ENCODE measurements at regions not wholly inside any gene's neighbourhood (a gene's known extent, or its start where the extent isn't known, plus 50 kb on each side); places are given as distances from the start of the nearest gene placed in this dataset.

DNA sequence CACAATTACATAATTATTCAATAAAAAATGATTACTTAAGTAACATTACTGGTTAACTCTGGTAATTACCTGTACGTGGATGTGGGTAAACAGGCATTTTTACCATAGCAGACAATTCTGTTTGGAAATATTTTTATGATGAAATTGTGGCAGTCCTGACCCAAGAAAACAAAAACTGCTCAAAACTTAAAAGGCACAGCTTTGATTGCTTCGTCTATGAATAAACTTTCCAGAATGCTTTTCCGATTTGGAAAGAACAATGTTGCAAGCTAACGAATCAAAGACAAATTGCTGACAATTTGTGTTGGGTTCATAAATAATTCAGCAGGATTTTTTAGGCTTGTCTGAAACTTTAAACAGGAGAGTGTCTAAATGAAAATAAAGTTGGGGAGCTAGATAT lies 150.6 kb upstream of the GYPA start:
- Histone ChIP-seq H3K27ac (ENCODE audit: extremely low read depth, low read depth, low read length) (no peak overlapping the region), H3K4me3 (no peak overlapping the region), H3K9ac (ENCODE audit: insufficient read depth in 1 of 2, low read depth in 2 of 2, low read length in 2 of 2) (no peak overlapping the region), H3K4me2 (ENCODE audit: insufficient read depth, low read length) (no peak overlapping the region), H3K79me2 (ENCODE audit: control insufficient read depth, insufficient read depth, low read length) (no peaks in the 10 kb centered on the region), H3K9me1 (ENCODE audit: control insufficient read depth, insufficient read depth, low read length) (no peaks in the 10 kb centered on the region), H3K27me3 (ENCODE audit: control insufficient read depth in 2 of 2, insufficient read depth in 2 of 2, low read length in 2 of 2) (no peaks in the 10 kb centered on the region), H4K20me1 (replicated peaks; ENCODE audit: control insufficient read depth, insufficient read depth, low read length) (no peaks in the 10 kb centered on the region), H3K4me1 (replicated peaks in 1 of 2; ENCODE audit: control insufficient read depth in 2 of 2, insufficient read depth in 2 of 2, low read length in 2 of 2) (no peaks in the 10 kb centered on the region), H3K9me3 (replicated peaks; ENCODE audit: control insufficient read depth, insufficient read depth, low read depth, low read length) (no peaks in the 10 kb centered on the region), H2AFZ (ENCODE audit: low read depth, low read length) (no peak overlapping the region), H3K36me3 (ENCODE audit: control insufficient read depth, insufficient read depth, low read length) (no peaks in the 10 kb centered on the region)
- no TSS peak for BruUV-seq (replicated peaks)
- in situ Hi-C loops (cut with MboI) (no loop called here), intact Hi-C loops (cut with micrococcal nuclease) (no loop called here)
- 0% methylated on average over 4 of the region's 4 CpGs for WGBS (ENCODE audit: insufficient coverage, low coverage, missing lambda C conversion rate)
- DNase-seq (ENCODE audit: extremely low read depth in 1 of 4, low spot score in 3 of 4): no peak
- no peak for ATAC-seq
- FAIRE-seq: no peak
- ChIA-PET POLR2A (no interaction called here), CTCF (ENCODE audit: low intra/inter-chr PET ratio) (no interaction called here)
- TF ChIP-seq ZNF707 (CRISPR knock-in tag; conservative IDR thresholded peaks at IDR 0.05) (no peak), YY1 (IDR thresholded peaks at IDR 0.05; ENCODE audit: borderline replicate concordance in 1 of 3, control insufficient read depth in 1 of 3, extremely low read depth in 1 of 3, insufficient read depth in 3 of 3, insufficient read length in 1 of 3, insufficient replicate concordance in 2 of 3, low read depth in 1 of 3, low read length in 2 of 3) (no peak), ASH1L (IDR thresholded peaks at IDR 0.05; ENCODE audit: borderline replicate concordance, low read depth, partially characterized antibody) (no peak), NFE2L1 (tag; IDR thresholded peaks at IDR 0.05; ENCODE audit: borderline replicate concordance, low read depth) (no peak), KLF16 (IDR thresholded peaks at IDR 0.05) (no peak), ZNF354B (CRISPR knock-in tag; IDR thresholded peaks at IDR 0.05) (no peak), NCOR1 (IDR thresholded peaks at IDR 0.05) (no peak), CBX1 (IDR thresholded peaks at IDR 0.05; ENCODE audit: low read depth) (no peak)
- TF ChIP-seq, protein P1, sequence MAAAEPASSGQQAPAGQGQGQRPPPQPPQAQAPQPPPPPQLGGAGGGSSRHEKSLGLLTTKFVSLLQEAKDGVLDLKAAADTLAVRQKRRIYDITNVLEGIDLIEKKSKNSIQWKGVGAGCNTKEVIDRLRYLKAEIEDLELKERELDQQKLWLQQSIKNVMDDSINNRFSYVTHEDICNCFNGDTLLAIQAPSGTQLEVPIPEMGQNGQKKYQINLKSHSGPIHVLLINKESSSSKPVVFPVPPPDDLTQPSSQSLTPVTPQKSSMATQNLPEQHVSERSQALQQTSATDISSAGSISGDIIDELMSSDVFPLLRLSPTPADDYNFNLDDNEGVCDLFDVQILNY (CRISPR knock-in tag; IDR thresholded peaks at IDR 0.05): no peak
- TF ChIP-seq, protein P2, sequence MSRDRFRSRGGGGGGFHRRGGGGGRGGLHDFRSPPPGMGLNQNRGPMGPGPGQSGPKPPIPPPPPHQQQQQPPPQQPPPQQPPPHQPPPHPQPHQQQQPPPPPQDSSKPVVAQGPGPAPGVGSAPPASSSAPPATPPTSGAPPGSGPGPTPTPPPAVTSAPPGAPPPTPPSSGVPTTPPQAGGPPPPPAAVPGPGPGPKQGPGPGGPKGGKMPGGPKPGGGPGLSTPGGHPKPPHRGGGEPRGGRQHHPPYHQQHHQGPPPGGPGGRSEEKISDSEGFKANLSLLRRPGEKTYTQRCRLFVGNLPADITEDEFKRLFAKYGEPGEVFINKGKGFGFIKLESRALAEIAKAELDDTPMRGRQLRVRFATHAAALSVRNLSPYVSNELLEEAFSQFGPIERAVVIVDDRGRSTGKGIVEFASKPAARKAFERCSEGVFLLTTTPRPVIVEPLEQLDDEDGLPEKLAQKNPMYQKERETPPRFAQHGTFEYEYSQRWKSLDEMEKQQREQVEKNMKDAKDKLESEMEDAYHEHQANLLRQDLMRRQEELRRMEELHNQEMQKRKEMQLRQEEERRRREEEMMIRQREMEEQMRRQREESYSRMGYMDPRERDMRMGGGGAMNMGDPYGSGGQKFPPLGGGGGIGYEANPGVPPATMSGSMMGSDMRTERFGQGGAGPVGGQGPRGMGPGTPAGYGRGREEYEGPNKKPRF (IDR thresholded peaks at IDR 0.05; ENCODE audit: low read depth, low read length): no peak
- TF ChIP-seq, protein P3, sequence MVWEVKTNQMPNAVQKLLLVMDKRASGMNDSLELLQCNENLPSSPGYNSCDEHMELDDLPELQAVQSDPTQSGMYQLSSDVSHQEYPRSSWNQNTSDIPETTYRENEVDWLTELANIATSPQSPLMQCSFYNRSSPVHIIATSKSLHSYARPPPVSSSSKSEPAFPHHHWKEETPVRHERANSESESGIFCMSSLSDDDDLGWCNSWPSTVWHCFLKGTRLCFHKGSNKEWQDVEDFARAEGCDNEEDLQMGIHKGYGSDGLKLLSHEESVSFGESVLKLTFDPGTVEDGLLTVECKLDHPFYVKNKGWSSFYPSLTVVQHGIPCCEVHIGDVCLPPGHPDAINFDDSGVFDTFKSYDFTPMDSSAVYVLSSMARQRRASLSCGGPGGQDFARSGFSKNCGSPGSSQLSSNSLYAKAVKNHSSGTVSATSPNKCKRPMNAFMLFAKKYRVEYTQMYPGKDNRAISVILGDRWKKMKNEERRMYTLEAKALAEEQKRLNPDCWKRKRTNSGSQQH (CRISPR knock-in tag; IDR thresholded peaks at IDR 0.05): no peak
